Muscle layer of duodenum (tissue), 2 donors: ENCODE measurements at regions not wholly inside any gene's neighbourhood (a gene's known extent, or its start where the extent isn't known, plus 50 kb on each side); places are given as distances from the start of the nearest gene placed in this dataset.
"Not testable (repeated sequence)": the region's sequence is repeated elsewhere in the genome, so short reads cannot be mapped to it uniquely, and the experiment has no call there.

ENCODE experiments used
- H3K27ac ChIP-seq: one replicate; pipeline ENCODE4 v1.7.0; 2013; ENCODE audit warnings: mild to moderate bottlenecking, low read length
- H3K27me3 ChIP-seq: one replicate; pipeline ENCODE4 v1.7.0; 2013; ENCODE audit warnings: low read depth, mild to moderate bottlenecking, control low read depth, low read length
- H3K36me3 ChIP-seq, 2 donors: one replicate each; pipeline ENCODE4 v1.7.0; 2013; ENCODE audit warnings: low read length in 2 of 2, control low read depth in 1 of 2, mild to moderate bottlenecking in 1 of 2; ENCODE audit not compliant: insufficient read depth in 2 of 2, control insufficient read depth in 1 of 2
- H3K4me1 ChIP-seq, 2 donors: one replicate each; pipeline ENCODE4 v1.7.0; 2013; ENCODE audit warnings: low read length in 2 of 2, mild to moderate bottlenecking in 2 of 2, control low read depth in 1 of 2, moderate library complexity in 1 of 2; ENCODE audit not compliant: insufficient read depth in 2 of 2, control insufficient read depth in 1 of 2
- H3K4me3 ChIP-seq, 2 donors: one replicate each; pipeline ENCODE4 v1.7.0; 2013; ENCODE audit warnings: low read length in 2 of 2, low read depth in 1 of 2, mild to moderate bottlenecking in 1 of 2
- H3K9me3 ChIP-seq, 2 donors: one replicate each; pipeline ENCODE4 v1.7.0; 2013; ENCODE audit warnings: low read length in 2 of 2, control low read depth in 1 of 2, mild to moderate bottlenecking in 1 of 2; ENCODE audit not compliant: control insufficient read depth in 1 of 2
- donor health status: healthy.

DNA sequence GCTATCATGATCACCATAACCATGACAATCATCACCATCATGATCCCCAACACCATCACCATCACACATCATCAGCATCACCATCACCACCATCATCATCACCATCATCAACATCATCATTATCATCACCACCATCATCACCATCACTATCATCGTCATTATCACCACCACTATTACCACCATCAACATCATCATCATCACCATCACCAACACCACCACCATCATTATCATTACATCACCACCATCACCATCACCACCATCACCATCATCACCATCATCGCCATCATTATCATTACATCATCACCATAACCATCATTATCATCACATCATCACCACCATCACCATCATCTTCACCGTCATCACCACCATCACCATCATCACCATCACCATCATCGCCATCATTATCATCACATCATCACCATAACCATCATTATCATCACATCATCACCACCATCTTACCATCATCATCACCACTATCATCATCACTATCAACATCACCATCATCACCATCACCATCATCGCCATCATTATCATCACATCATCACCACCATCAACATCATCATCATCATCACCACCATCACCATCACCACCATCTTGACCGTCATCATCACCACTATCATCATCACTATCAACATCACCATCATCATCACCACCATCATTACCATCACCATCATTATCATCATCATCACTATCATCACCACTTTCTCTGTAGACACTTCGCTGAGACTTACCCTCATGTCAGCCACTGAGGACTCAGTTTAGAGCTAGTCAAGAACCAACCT lies 366.0 kb downstream of the C16orf95 start:
- Histone ChIP-seq H3K4me3 (no peak overlapping the region), H3K36me3 (no peaks in the 10 kb centered on the region), H3K4me1 (no peaks in the 10 kb centered on the region), H3K9me3 (peaks cover 0 to 5% of the 10 kb centered on the region in 2 donors), H3K27ac (no peak overlapping the region), H3K27me3 (no peaks in the 10 kb centered on the region)

DNA sequence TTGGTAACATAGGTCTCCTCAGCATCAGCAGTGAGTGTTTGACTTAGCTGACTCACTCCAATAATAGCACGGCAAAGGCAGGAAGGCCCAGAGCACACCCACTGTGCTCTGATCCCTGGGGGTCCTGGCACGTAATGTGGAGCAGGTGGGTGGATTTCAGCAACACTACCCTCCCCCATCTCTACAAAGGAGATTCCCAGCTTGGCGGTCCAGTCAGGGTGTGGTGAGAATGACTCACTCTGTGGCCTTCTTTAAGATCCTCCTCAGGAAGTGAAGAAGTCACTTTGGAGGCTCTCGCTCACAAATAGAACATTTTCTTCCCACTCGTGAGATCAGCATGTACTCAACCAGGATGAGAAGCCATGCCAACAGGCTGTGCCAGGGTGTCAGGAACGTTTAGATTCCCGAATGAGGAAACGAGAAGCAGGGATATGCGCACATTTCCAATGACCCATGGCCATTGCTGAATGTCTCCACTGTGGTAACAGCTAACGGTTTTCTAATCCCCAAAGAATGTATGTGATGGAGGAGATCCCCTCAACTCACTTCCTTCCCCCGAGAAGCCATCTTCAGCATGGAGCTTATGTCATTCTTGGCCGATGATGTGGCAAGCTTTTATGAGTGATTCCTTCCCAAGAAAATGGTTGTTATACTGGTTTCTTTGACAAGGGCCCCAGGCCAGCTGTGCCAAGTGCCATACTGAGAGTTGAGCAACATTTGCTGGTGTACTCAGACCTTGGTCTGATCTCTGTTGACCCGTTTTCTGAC lies 365.2 kb downstream of the C16orf95 start:
- no peak overlapping the region for H3K27ac ChIP-seq
- H3K4me3 ChIP-seq: no peak overlapping the region
- H3K27me3 ChIP-seq: no peaks in the 10 kb centered on the region
- peaks cover 0 to 5% of the 10 kb centered on the region in 2 donors for H3K9me3 ChIP-seq
- H3K36me3 ChIP-seq: no peaks in the 10 kb centered on the region
- H3K4me1 ChIP-seq: no peaks in the 10 kb centered on the region

DNA sequence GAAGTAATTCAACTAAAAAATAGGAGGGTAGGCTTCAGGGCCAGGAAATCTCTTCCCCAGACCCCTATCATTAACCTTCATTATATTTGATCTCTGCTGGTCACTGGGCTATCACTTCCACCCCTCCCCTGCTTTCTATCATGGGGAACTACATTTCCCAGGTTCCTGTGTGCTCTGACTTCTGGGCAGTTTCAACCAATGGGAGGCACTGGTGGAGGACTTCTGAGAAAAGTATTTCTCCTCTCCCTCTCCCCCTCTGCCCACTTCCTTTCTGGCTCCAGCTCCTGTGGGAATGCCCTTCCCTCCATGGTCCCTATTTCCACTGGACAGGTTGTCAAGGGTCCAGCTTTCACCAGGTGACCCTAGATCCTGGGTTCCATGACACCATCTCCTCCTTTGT lies 364.4 kb downstream of the C16orf95 start:
- Histone ChIP-seq H3K27me3 (no peaks in the 10 kb centered on the region), H3K9me3 (peaks cover 0 to 5% of the 10 kb centered on the region in 2 donors), H3K4me1 (no peaks in the 10 kb centered on the region), H3K4me3 (no peak overlapping the region), H3K27ac (no peak overlapping the region), H3K36me3 (no peaks in the 10 kb centered on the region)

DNA sequence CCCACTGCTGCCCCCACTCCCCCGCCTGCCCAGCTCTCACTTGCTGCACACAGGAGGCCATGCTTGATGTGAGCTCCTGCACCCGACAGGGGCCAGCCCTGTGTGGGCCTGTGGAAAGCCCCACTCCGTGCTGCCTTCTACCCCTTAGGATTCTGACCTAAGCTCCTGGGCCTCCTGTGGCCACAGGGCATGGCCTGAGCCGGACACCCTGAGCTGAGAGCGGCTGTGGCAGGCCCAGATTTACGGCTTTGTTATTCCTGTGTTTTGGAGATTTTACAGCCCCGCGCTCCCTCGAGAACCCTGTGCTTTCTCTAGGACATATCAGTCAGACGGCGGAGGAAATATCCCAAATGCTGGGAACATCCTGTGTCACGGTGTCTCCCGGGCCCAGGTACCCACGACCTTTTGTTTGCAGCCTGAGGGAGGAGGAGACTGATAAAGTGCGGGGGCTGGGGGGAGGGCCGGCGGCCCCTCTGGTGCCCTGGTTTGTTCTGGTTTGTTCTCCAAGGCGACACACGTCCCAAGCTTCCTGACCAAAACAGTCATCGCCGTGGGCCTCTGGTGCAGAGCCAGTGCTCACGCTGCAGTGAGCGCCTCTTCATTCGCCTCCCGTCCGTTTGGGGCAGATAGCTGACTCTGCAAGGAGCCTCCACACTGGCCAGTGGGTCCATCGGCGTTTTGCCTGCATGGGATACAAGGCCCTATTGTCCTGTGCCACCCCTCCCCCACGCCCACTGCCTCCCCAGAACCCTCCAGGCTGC lies 363.4 kb downstream of the C16orf95 start:
- H3K27ac ChIP-seq: no peak overlapping the region
- H3K27me3 ChIP-seq: no peaks in the 10 kb centered on the region
- peaks cover 0 to 5% of the 10 kb centered on the region in 2 donors for H3K9me3 ChIP-seq
- no peak overlapping the region for H3K4me3 ChIP-seq
- H3K4me1 ChIP-seq: no peaks in the 10 kb centered on the region
- H3K36me3 ChIP-seq: no peaks in the 10 kb centered on the region

GRCh38 chr16:86955136-86955855 lies 361.9 kb downstream of the C16orf95 start:
- H3K27me3 ChIP-seq: no peaks in the 10 kb centered on the region
- H3K27ac ChIP-seq: no peak overlapping the region
- no peak overlapping the region for H3K4me3 ChIP-seq
- H3K9me3 ChIP-seq: peaks cover 0 to 5% of the 10 kb centered on the region in 2 donors
- H3K36me3 ChIP-seq: no peaks in the 10 kb centered on the region
- no peaks in the 10 kb centered on the region for H3K4me1 ChIP-seq

- Histone ChIP-seq H3K4me3 (no peak overlapping the region), H3K4me1 (peaks cover 0 to 10% of the 10 kb centered on the region in 2 donors), H3K27me3 (no peaks in the 10 kb centered on the region), H3K36me3 (no peaks in the 10 kb centered on the region), H3K27ac (no peak overlapping the region), H3K9me3 (peaks cover 0 to 5% of the 10 kb centered on the region in 2 donors)
Observed at GRCh38 chr16:86956437-86956836, 360.8 kb downstream of the C16orf95 start.

GRCh38 chr16:86957662-86958198 lies 359.5 kb downstream of the C16orf95 start:
- not testable (repeated sequence) for H3K36me3 ChIP-seq, H3K4me3 ChIP-seq, H3K9me3 ChIP-seq, H3K27ac ChIP-seq, H3K27me3 ChIP-seq
- peaks cover 0 to 10% of the 10 kb centered on the region in 2 donors for H3K4me1 ChIP-seq

DNA sequence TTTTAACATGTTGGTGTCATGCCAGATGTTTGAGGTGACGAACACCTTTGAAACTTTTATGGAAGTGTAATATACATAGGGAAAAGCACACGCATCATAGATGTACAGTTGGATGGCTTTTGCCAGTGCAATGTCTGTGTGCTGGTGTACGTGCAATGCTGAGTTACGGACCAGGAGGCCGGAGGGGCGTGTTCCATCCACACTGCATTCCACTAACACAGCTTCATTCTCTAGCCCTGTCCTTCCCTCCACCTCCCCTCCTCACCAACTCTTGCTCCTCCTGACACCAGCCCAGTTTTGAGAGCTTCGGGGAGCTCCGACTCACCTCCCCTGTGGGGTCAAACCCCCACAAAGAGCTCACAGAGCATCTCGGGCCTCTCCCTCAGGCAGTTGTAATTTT lies 358.8 kb downstream of the C16orf95 start:
- Histone ChIP-seq H3K27ac (no peak overlapping the region), H3K27me3 (no peaks in the 10 kb centered on the region)

GRCh38 chr16:86959091-86959651 lies 358.0 kb downstream of the C16orf95 start:
- Histone ChIP-seq H3K9me3 (no peaks in the 10 kb centered on the region), H3K4me1 (peaks cover 0 to 10% of the 10 kb centered on the region in 2 donors), H3K4me3 (no peak overlapping the region), H3K27me3 (no peaks in the 10 kb centered on the region), H3K36me3 (no peaks in the 10 kb centered on the region), H3K27ac (no peak overlapping the region)

More for the DNA sequence above, 358.8 kb downstream of the C16orf95 start:
- Histone ChIP-seq H3K4me3 (no peak overlapping the region), H3K9me3 (no peaks in the 10 kb centered on the region), H3K4me1 (peaks cover 0 to 10% of the 10 kb centered on the region in 2 donors), H3K36me3 (no peaks in the 10 kb centered on the region)

DNA sequence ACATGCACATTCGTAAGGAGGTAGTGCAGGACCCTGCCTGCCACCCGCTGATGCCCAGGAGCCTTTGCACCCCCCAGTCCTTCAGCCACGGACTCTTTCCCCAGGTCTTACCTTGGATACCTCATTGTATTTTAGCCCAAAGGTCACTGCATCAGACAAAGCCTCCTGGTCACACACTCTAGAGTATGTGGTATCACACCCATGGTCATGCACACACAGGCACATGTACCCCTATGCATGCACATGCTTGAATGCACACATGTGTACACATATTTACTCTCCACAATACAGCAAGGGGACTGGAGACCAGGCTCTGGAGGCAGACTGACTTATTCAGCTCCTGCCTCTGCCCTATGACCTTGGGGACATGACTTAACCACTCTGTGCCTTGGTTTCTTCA lies 357.5 kb downstream of the C16orf95 start:
- H3K27ac ChIP-seq: no peak overlapping the region
- H3K4me1 ChIP-seq: peaks cover 0 to 10% of the 10 kb centered on the region in 2 donors
- no peaks in the 10 kb centered on the region for H3K27me3 ChIP-seq
- no peaks in the 10 kb centered on the region for H3K36me3 ChIP-seq
- H3K4me3 ChIP-seq: no peak overlapping the region
- no peaks in the 10 kb centered on the region for H3K9me3 ChIP-seq
